H1 (cell line): ENCODE measurements at regions not wholly inside any gene's neighbourhood (a gene's known extent, or its start where the extent isn't known, plus 50 kb on each side); places are given as distances from the start of the nearest gene placed in this dataset.

Experiments
- CTCF ChIA-PET: fragments of 300-600 bp; sonication (Branson Sonifier 250); formaldehyde crosslinking; loops from one replicate; lab custom pipeline; 2021; ENCODE audit not compliant: partially characterized antibody; lab: Charles Lee
- POLR2A ChIA-PET: fragments of 300-600 bp; sonication (Branson Sonifier 250); formaldehyde crosslinking; loops from one replicate; lab custom pipeline; 2021; ENCODE audit warnings: inconsistent platforms; ENCODE audit not compliant: partially characterized antibody; lab: Charles Lee
- DNase-seq, 2 experiments: peaks; one replicate each; pipeline versions ENCODE4 v3.0.0 to v3.0.0-alpha.2; 2010 to 2022; ENCODE audit warnings: low spot score in 2 of 2, low read depth in 1 of 2, mixed read lengths in 1 of 2
- FAIRE-seq: peaks from 2 replicates; lab custom pipeline; 2011; peaks lifted over from hg19 to GRCh38; lab: Jason Lieb, UNC
- H2AFZ ChIP-seq: 2 replicates; pipeline ENCODE4 v1.8.1; 2012; ENCODE audit warnings: low read length, inconsistent platforms
- H2AK5ac ChIP-seq: 2 replicates; pipeline ENCODE4 v1.6.1; 2013; ENCODE audit warnings: low read depth, low read length
- H2BK120ac ChIP-seq: replicated peaks from 2 replicates; pipeline ENCODE3; 2013; ENCODE audit warnings: low read depth, low read length, inconsistent platforms
- H2BK12ac ChIP-seq: 2 replicates; pipeline ENCODE4 v1.6.1; 2013; ENCODE audit warnings: low read depth, low read length
- H2BK15ac ChIP-seq: 2 replicates; pipeline ENCODE4 v1.6.1; 2013; ENCODE audit warnings: low read length
- H2BK20ac ChIP-seq: 2 replicates; pipeline ENCODE4 v1.6.1; 2013; ENCODE audit warnings: low read length
- H2BK5ac ChIP-seq: 2 replicates; pipeline ENCODE4 v1.6.1; 2013; ENCODE audit warnings: low read depth, low read length
- H3K14ac ChIP-seq: 2 replicates; pipeline ENCODE4 v1.6.1; 2013; ENCODE audit warnings: inconsistent platforms; ENCODE audit not compliant: insufficient read length
- H3K18ac ChIP-seq: 2 replicates; pipeline ENCODE4 v1.6.1; 2013; ENCODE audit warnings: low read length; ENCODE audit errors: extremely low read depth
- H3K23ac ChIP-seq: 2 replicates; pipeline ENCODE4 v1.6.1; 2013; ENCODE audit warnings: inconsistent platforms; ENCODE audit not compliant: insufficient read length
- H3K23me2 ChIP-seq: 2 replicates; pipeline ENCODE4 v1.6.1; 2013; ENCODE audit warnings: low read depth, low read length
- H3K27ac ChIP-seq: 2 replicates; pipeline ENCODE4 v1.6.1; 2011; ENCODE audit warnings: low read depth, low read length, inconsistent platforms
- H3K27me3 ChIP-seq, 4 experiments: replicated peaks in 1 of 4; 1 replicate in 1 of 4; 2 replicates in 3 of 4; pipeline versions ENCODE4 v1.6.1 to v1.8.1; 2011 to 2013; ENCODE audit warnings: low read length in 3 of 4, mild to moderate bottlenecking in 3 of 4, inconsistent platforms in 2 of 4, mixed read lengths in 2 of 4, moderate library complexity in 1 of 4; ENCODE audit not compliant: control insufficient read depth in 3 of 4, insufficient read depth in 3 of 4; ENCODE audit errors: extremely low read depth in 1 of 4
- H3K36me3 ChIP-seq, 4 experiments: 2 replicates each; pipeline versions ENCODE4 v1.6.1 to v1.8.1; 2011 to 2013; ENCODE audit warnings: mild to moderate bottlenecking in 4 of 4, low read length in 3 of 4, moderate library complexity in 2 of 4, control low read depth in 1 of 4, inconsistent platforms in 1 of 4; ENCODE audit not compliant: insufficient read depth in 4 of 4, control insufficient read depth in 2 of 4
- H3K4ac ChIP-seq: replicated peaks from 2 replicates; pipeline ENCODE3; 2013; ENCODE audit warnings: low read length, low read depth, mixed read lengths, inconsistent platforms; ENCODE audit not compliant: insufficient read length
- H3K4me1 ChIP-seq, 4 experiments: replicated peaks in 1 of 4; 1 replicate in 1 of 4; 2 replicates in 3 of 4; pipeline versions ENCODE4 v1.6.1 to v1.8.1; 2011 to 2013; ENCODE audit warnings: low read length in 3 of 4, inconsistent platforms in 2 of 4, mixed read lengths in 1 of 4; ENCODE audit not compliant: insufficient read depth in 4 of 4, control insufficient read depth in 3 of 4
- H3K4me2 ChIP-seq, 2 experiments: 2 replicates each; pipeline versions ENCODE4 v1.6.1 to v1.8.1; 2011 to 2013; ENCODE audit warnings: low read depth in 2 of 2, low read length in 2 of 2, control low read depth in 1 of 2, inconsistent platforms in 1 of 2, mild to moderate bottlenecking in 1 of 2; ENCODE audit not compliant: insufficient read depth in 1 of 2
- H3K4me3 ChIP-seq, 4 experiments: fragments of 200-600, 300-600 bp in 1 of 4; sonication (generic), shearing (Covaris generic), sonication (Bioruptor Twin) in 1 of 4; 2 replicates each; pipeline versions ENCODE4 v1.5.1 to v1.8.1; 2011 to 2016; ENCODE audit warnings: low read length in 4 of 4, low read depth in 3 of 4, control low read depth in 2 of 4, inconsistent platforms in 2 of 4, mild to moderate bottlenecking in 2 of 4, mixed read lengths in 1 of 4, moderate library complexity in 1 of 4; ENCODE audit not compliant: insufficient read depth in 2 of 4; ENCODE audit errors: extremely low read depth in 1 of 4
- H3K56ac ChIP-seq: replicated peaks from 2 replicates; pipeline ENCODE3; 2013; ENCODE audit warnings: low read depth, mild to moderate bottlenecking, mixed read lengths, low read length, inconsistent platforms; ENCODE audit not compliant: insufficient read length
- H3K79me1 ChIP-seq: 2 replicates; pipeline ENCODE4 v1.6.1; 2013; ENCODE audit warnings: low read depth, low read length, control low read depth
- H3K79me2 ChIP-seq, 2 experiments: 2 replicates each; pipeline versions ENCODE4 v1.6.1 to v1.8.1; 2012 to 2013; ENCODE audit warnings: low read length in 2 of 2, mild to moderate bottlenecking in 2 of 2, inconsistent platforms in 1 of 2; ENCODE audit not compliant: insufficient read depth in 2 of 2, control insufficient read depth in 1 of 2
- H3K9ac ChIP-seq, 4 experiments: replicated peaks in 1 of 4; 1 replicate in 1 of 4; 2 replicates in 3 of 4; pipeline versions ENCODE4 v1.6.1 to v1.8.1; 2011 to 2013; ENCODE audit warnings: low read depth in 3 of 4, low read length in 3 of 4, control low read depth in 2 of 4, mild to moderate bottlenecking in 2 of 4, moderate library complexity in 2 of 4, inconsistent platforms in 1 of 4; ENCODE audit errors: extremely low read depth in 1 of 4
- H3K9me3 ChIP-seq, 2 experiments: 2 replicates each; pipeline versions ENCODE4 v1.6.1 to v1.8.1; 2012 to 2013; ENCODE audit warnings: mild to moderate bottlenecking in 2 of 2, moderate library complexity in 2 of 2, control low read depth in 1 of 2, inconsistent platforms in 1 of 2, low read depth in 1 of 2, low read length in 1 of 2, mixed read lengths in 1 of 2; ENCODE audit not compliant: insufficient read depth in 2 of 2
- H4K20me1 ChIP-seq, 2 experiments: replicated peaks in 1 of 2; 2 replicates each; pipeline versions ENCODE3 to v1.8.1; 2011 to 2013; ENCODE audit warnings: inconsistent platforms in 2 of 2, low read length in 2 of 2, mild to moderate bottlenecking in 1 of 2; ENCODE audit not compliant: insufficient read depth in 2 of 2, control insufficient read depth in 1 of 2
- H4K5ac ChIP-seq: 2 replicates; pipeline ENCODE4 v1.6.1; 2013; ENCODE audit warnings: low read length, low read depth, mixed read lengths, inconsistent platforms; ENCODE audit not compliant: insufficient read length
- H4K8ac ChIP-seq: 2 replicates; pipeline ENCODE4 v1.8.0; 2013; ENCODE audit warnings: mild to moderate bottlenecking, moderate library complexity, low read length, inconsistent platforms; ENCODE audit not compliant: insufficient read depth; ENCODE audit errors: extremely low read depth
- H4K91ac ChIP-seq: replicated peaks from 2 replicates; pipeline ENCODE3; 2013; ENCODE audit warnings: low read length, mixed read lengths, inconsistent platforms; ENCODE audit not compliant: insufficient read length
- CHD2 ChIP-seq: IDR thresholded peaks from 2 replicates; pipeline ENCODE4 v1.6.1; 2012; ENCODE audit warnings: low read length, improper control_type of control experiment
- WGBS, 2 experiments: shearing (Covaris generic) in 1 of 2; methylation state at CpG; one replicate each; pipeline versions ENCODE4 v1.1.6 to v1.1.7; 2013 to 2015; ENCODE audit warnings: low lambda C conversion rate in 2 of 2, mixed read lengths in 2 of 2, inconsistent platforms in 1 of 2, low coverage in 1 of 2, missing lambda C conversion rate in 1 of 2; ENCODE audit not compliant: insufficient replicate concordance in 2 of 2, insufficient coverage in 1 of 2, insufficient read length in 1 of 2; ENCODE audit errors: extremely low coverage in 1 of 2, missing lambda C conversion rate in 1 of 2; 5-methylcytosine and 5-hydroxymethylcytosine counted together
- TF ChIP-seq, protein P1 (sequence below), 3 experiments: IDR thresholded peaks; 1 replicate in 2 of 3; 2 replicates in 1 of 3; pipeline versions ENCODE4 v1.5.1 to v1.6.1; 2011; ENCODE audit warnings: low read length in 3 of 3, mild to moderate bottlenecking in 3 of 3, inconsistent platforms in 2 of 3, low read depth in 1 of 3, moderate library complexity in 1 of 3; ENCODE audit not compliant: insufficient read depth in 1 of 3; ENCODE audit errors: control extremely low read depth in 1 of 3

DNA sequence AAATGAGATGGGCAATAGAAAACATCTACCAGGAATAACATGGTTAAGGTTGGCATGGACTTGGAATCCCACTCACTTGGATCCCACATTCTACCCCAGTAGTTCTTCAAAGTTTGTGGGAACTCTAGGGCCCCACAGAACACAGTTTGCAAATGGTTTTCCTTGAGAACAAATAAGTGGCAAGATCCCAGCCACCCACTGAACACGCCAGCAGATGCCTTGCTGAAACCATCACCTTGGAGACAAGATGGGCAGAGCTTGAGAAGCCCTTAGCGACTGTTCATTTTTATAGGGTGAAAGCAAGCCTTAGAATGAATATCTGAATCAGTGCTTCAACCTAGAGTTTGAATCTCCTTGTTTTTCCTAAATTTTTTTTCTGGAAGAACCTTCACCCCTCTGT, 349.1 kb downstream of the RPS24 start:
- H4K8ac ChIP-seq: no peak overlapping the region
- no peak overlapping the region for H2BK5ac ChIP-seq
- H3K27me3 ChIP-seq: no peaks in the 10 kb centered on the region
- no peak overlapping the region for H4K5ac ChIP-seq
- TF ChIP-seq, protein P1, sequence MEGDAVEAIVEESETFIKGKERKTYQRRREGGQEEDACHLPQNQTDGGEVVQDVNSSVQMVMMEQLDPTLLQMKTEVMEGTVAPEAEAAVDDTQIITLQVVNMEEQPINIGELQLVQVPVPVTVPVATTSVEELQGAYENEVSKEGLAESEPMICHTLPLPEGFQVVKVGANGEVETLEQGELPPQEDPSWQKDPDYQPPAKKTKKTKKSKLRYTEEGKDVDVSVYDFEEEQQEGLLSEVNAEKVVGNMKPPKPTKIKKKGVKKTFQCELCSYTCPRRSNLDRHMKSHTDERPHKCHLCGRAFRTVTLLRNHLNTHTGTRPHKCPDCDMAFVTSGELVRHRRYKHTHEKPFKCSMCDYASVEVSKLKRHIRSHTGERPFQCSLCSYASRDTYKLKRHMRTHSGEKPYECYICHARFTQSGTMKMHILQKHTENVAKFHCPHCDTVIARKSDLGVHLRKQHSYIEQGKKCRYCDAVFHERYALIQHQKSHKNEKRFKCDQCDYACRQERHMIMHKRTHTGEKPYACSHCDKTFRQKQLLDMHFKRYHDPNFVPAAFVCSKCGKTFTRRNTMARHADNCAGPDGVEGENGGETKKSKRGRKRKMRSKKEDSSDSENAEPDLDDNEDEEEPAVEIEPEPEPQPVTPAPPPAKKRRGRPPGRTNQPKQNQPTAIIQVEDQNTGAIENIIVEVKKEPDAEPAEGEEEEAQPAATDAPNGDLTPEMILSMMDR (IDR thresholded peaks at IDR 0.05; ENCODE audit: control extremely low read depth in 1 of 3, insufficient read depth in 1 of 3, low read depth in 1 of 3, low read length in 3 of 3): no peak
- no peak for TF ChIP-seq CHD2
- no peak overlapping the region for H4K91ac ChIP-seq
- H3K9me3 ChIP-seq: peaks cover 4 to 5% of the 10 kb centered on the region in 2 experiments; a peak in 2 of 4 replicates
- H3K27ac ChIP-seq: no peak overlapping the region
- peaks cover 0 to 3% (median under 1%) of the 10 kb centered on the region in 4 experiments; a peak in 2 of 7 replicates for H3K4me1 ChIP-seq
- ChIA-PET POLR2A (no interaction called here), CTCF (no interaction called here)
- H4K20me1 ChIP-seq: no peaks in the 10 kb centered on the region
- no peak overlapping the region for H3K23ac ChIP-seq
- no peak overlapping the region for H3K9ac ChIP-seq
- H3K23me2 ChIP-seq: no peaks in the 10 kb centered on the region
- no peak overlapping the region for H2BK20ac ChIP-seq
- no peak overlapping the region for H2AFZ ChIP-seq
- no peaks in the 10 kb centered on the region for H3K79me1 ChIP-seq
- no peaks in the 10 kb centered on the region; a peak in 1 of 4 replicates for H3K79me2 ChIP-seq
- WGBS, 2 experiments: 75% methylated on average over 2 of the region's 2 CpGs; no CpG with 5 or more reads in 1 of the 2 experiments
- H3K4ac ChIP-seq: no peak overlapping the region
- FAIRE-seq (no peak), DNase-seq (no peak)
- no peak overlapping the region for H2AK5ac ChIP-seq
- no peak overlapping the region for H2BK12ac ChIP-seq
- H2BK120ac ChIP-seq: no peak overlapping the region
- no peaks in the 10 kb centered on the region for H3K36me3 ChIP-seq
- no peak overlapping the region for H2BK15ac ChIP-seq
- no peak overlapping the region for H3K4me2 ChIP-seq
- H3K18ac ChIP-seq: no peak overlapping the region
- H3K14ac ChIP-seq: no peak overlapping the region
- no peak overlapping the region for H3K4me3 ChIP-seq
- H3K56ac ChIP-seq: no peak overlapping the region
